GM23338 (cell line): ENCODE measurements at regions not wholly inside any gene's neighbourhood (a gene's known extent, or its start where the extent isn't known, plus 50 kb on each side); places are given as distances from the start of the nearest gene placed in this dataset.

Source experiments
- ATAC-seq: fragments of 200-7000 bp; cut with Tn5 transposase; 3 replicates; pipeline ENCODE4 v1.9.1; 2020
- DNase-seq: peaks from one replicate; pipeline ENCODE4 v3.0.0-alpha.2; 2015; ENCODE audit warnings: low spot score
- H2AFZ ChIP-seq: fragments of 200-600 bp; sonication (generic); 2 replicates; pipeline ENCODE4 v1.8.0; 2016; ENCODE audit warnings: antibody characterized with exemption, mild to moderate bottlenecking, moderate library complexity
- H3F3A ChIP-seq: fragments of 200-600 bp; sonication (generic); replicated peaks from 2 replicates; pipeline ENCODE4 v1.8.0; 2017; ENCODE audit warnings: antibody characterized with exemption, mixed run types, low read depth
- H3K27ac ChIP-seq: fragments of 200-600 bp; sonication (generic); 2 replicates; pipeline ENCODE4 v1.6.1; 2016; ENCODE audit warnings: low read depth
- H3K27me3 ChIP-seq: fragments of 200-600 bp; sonication (generic); 2 replicates; pipeline ENCODE4 v1.8.0; 2016; ENCODE audit warnings: mild to moderate bottlenecking, mixed run types, moderate library complexity; ENCODE audit not compliant: insufficient read depth
- H3K36me3 ChIP-seq: fragments of 200-600 bp; sonication (generic); 2 replicates; pipeline ENCODE4 v1.8.0; 2016; ENCODE audit warnings: mild to moderate bottlenecking; ENCODE audit not compliant: insufficient read depth
- H3K4me1 ChIP-seq: fragments of 200-600 bp; sonication (generic); 2 replicates; pipeline ENCODE4 v1.8.0; 2016; ENCODE audit warnings: mild to moderate bottlenecking, moderate library complexity; ENCODE audit not compliant: insufficient read depth
- H3K4me2 ChIP-seq: fragments of 200-600 bp; sonication (generic); 2 replicates; pipeline ENCODE4 v1.7.1; 2017; ENCODE audit warnings: mixed run types
- H3K4me3 ChIP-seq: fragments of 200-600 bp; sonication (generic); 2 replicates; pipeline ENCODE4 v1.6.1; 2016; ENCODE audit warnings: mixed run types
- H3K79me2 ChIP-seq: fragments of 200-600 bp; sonication (generic); replicated peaks from 2 replicates; pipeline ENCODE4 v1.8.0; 2017; ENCODE audit warnings: mild to moderate bottlenecking; ENCODE audit not compliant: insufficient read depth
- H3K9me2 ChIP-seq: fragments of 200-600 bp; sonication (generic); 2 replicates; pipeline ENCODE4 v1.8.0; 2017; ENCODE audit not compliant: insufficient read depth
- H4K20me1 ChIP-seq: fragments of 200-600 bp; sonication (generic); replicated peaks from 2 replicates; pipeline ENCODE4 v1.8.0; 2017; ENCODE audit warnings: mild to moderate bottlenecking; ENCODE audit not compliant: insufficient read depth
- H3K27ac Mint-ChIP-seq: 2 replicates; pipeline ENCODE4 v1.8.0; 2020; ENCODE audit warnings: inconsistent platforms, mild to moderate bottlenecking, moderate library complexity, mixed read lengths
- H3K27me3 Mint-ChIP-seq: 3 replicates; pipeline ENCODE4 v1.8.0; 2022; ENCODE audit warnings: low read depth, mild to moderate bottlenecking, moderate library complexity, mixed read lengths, inconsistent platforms; ENCODE audit not compliant: insufficient read depth, poor library complexity
- H3K36me3 Mint-ChIP-seq: 3 replicates; pipeline ENCODE4 v1.8.0; 2021; ENCODE audit warnings: low read depth, mild to moderate bottlenecking, inconsistent platforms, moderate library complexity, mixed read lengths
- H3K4me1 Mint-ChIP-seq: 3 replicates; pipeline ENCODE4 v1.8.0; 2020; ENCODE audit warnings: mild to moderate bottlenecking, inconsistent platforms, mixed read lengths
- H3K4me3 Mint-ChIP-seq: 3 replicates; pipeline ENCODE4 v1.8.0; 2021; ENCODE audit warnings: moderate library complexity, mild to moderate bottlenecking, inconsistent platforms, mixed read lengths
- H3K9me3 Mint-ChIP-seq: 3 replicates; pipeline ENCODE4 v1.8.0; 2020; ENCODE audit warnings: moderate library complexity, mild to moderate bottlenecking, inconsistent platforms, mixed read lengths
- CREB1 ChIP-seq: fragments of 250-450 bp; sonication (Bioruptor Pico); IDR thresholded peaks from 2 replicates; pipeline ENCODE4 v1.5.0; 2020; ENCODE audit warnings: low read depth, mild to moderate bottlenecking, moderate library complexity
- CTCF ChIP-seq, 2 experiments: fragments of 200-600 bp in 1 of 2; sonication (generic) in 1 of 2; conservative IDR thresholded peaks; 2 replicates each; pipeline versions ENCODE4 v1.5.1 to v1.6.1; 2016 to 2017; ENCODE audit warnings: antibody characterized with exemption in 2 of 2, low read depth in 2 of 2, mild to moderate bottlenecking in 2 of 2, moderate library complexity in 1 of 2
- EZH2 ChIP-seq: fragments of 200-600 bp; sonication (generic); IDR thresholded peaks from one replicate; pipeline ENCODE4 v1.8.0; 2017; ENCODE audit warnings: antibody characterized with exemption, mild to moderate bottlenecking, low read depth; ENCODE audit not compliant: unreplicated experiment
- EZH2phosphoT487 ChIP-seq: fragments of 200-600 bp; sonication (generic); IDR thresholded peaks from one replicate; pipeline ENCODE4 v1.8.1; 2018; ENCODE audit warnings: antibody characterized with exemption; ENCODE audit not compliant: unreplicated experiment
- JUNB ChIP-seq: IDR thresholded peaks from one replicate; pipeline ENCODE4 v1.6.1; 2016; ENCODE audit warnings: antibody characterized with exemption; ENCODE audit not compliant: unreplicated experiment
- NANOG ChIP-seq: IDR thresholded peaks from 2 replicates; pipeline ENCODE4 v1.6.1; 2016; ENCODE audit warnings: antibody characterized with exemption, borderline replicate concordance
- POLR2AphosphoS5 ChIP-seq: IDR thresholded peaks from 2 replicates; pipeline ENCODE4 v1.6.1; 2016; ENCODE audit warnings: antibody characterized with exemption, low read depth
- REST ChIP-seq: IDR thresholded peaks from one replicate; pipeline ENCODE4 v1.6.1; 2018; ENCODE audit warnings: antibody characterized with exemption; ENCODE audit not compliant: unreplicated experiment
- STAT1 ChIP-seq: IDR thresholded peaks from one replicate; pipeline ENCODE4 v1.6.1; 2016; ENCODE audit warnings: antibody characterized with exemption; ENCODE audit not compliant: unreplicated experiment
- ZNF114 ChIP-seq: fragments of 250-450 bp; sonication (Bioruptor Pico); IDR thresholded peaks from 2 replicates; pipeline ENCODE4 v1.5.0; 2020; ENCODE audit warnings: mild to moderate bottlenecking, moderate library complexity
- ZNF331 ChIP-seq: fragments of 250-450 bp; sonication (Bioruptor Pico); IDR thresholded peaks from 2 replicates; pipeline ENCODE4 v1.5.0; 2020; ENCODE audit warnings: low read depth, mild to moderate bottlenecking, moderate library complexity
- ZNF462 ChIP-seq: fragments of 250-450 bp; sonication (Bioruptor Pico); IDR thresholded peaks from 2 replicates; pipeline ENCODE4 v1.5.0; 2020; ENCODE audit warnings: mild to moderate bottlenecking, moderate library complexity
- TF ChIP-seq, protein P1 (sequence below): IDR thresholded peaks from 2 replicates; pipeline ENCODE4 v1.6.1; 2016; ENCODE audit warnings: antibody characterized with exemption

GRCh38 chr1:193754151-193754550 lies 567.7 kb upstream of the B3GALT2 start:
- Mint-ChIP-seq H3K27ac (no peak overlapping the region), H3K36me3 (no peaks in the 10 kb centered on the region), H3K9me3 (peaks cover 3% of the 10 kb centered on the region; the same call in 1 of the 3 replicates), H3K27me3 (no peaks in the 10 kb centered on the region), H3K4me3 (no peak overlapping the region), H3K4me1 (peaks cover 9% of the 10 kb centered on the region)
- DNase-seq (no peak), ATAC-seq (no peak)
- Histone ChIP-seq H3K27ac (no peak overlapping the region), H3K27me3 (no peaks in the 10 kb centered on the region), H3K4me1 (0 out of 2 replicates have a peak, but pooled peaks cover 4% of the 10 kb centered on the region), H3K4me3 (no peak overlapping the region), H3K36me3 (no peaks in the 10 kb centered on the region), H2AFZ (no peak overlapping the region), H3K4me2 (no peak overlapping the region), H3K79me2 (no peaks in the 10 kb centered on the region), H4K20me1 (no peaks in the 10 kb centered on the region), H3F3A (no peaks in the 10 kb centered on the region), H3K9me2 (no peaks in the 10 kb centered on the region)
- no peak for TF ChIP-seq ZNF462 (CRISPR knock-in tag)
- no peak for TF ChIP-seq ZNF114
- no peak for TF ChIP-seq REST
- TF ChIP-seq STAT1: no peak
- TF ChIP-seq NANOG: no peak
- TF ChIP-seq CREB1 (CRISPR knock-in tag): no peak
- TF ChIP-seq EZH2: no peak
- no peak for TF ChIP-seq POLR2AphosphoS5
- no peak for TF ChIP-seq CTCF (conservative IDR thresholded peaks at IDR 0.05; ENCODE audit: low read depth in 2 of 2)
- no peak for TF ChIP-seq EZH2phosphoT487
- TF ChIP-seq, protein P1, sequence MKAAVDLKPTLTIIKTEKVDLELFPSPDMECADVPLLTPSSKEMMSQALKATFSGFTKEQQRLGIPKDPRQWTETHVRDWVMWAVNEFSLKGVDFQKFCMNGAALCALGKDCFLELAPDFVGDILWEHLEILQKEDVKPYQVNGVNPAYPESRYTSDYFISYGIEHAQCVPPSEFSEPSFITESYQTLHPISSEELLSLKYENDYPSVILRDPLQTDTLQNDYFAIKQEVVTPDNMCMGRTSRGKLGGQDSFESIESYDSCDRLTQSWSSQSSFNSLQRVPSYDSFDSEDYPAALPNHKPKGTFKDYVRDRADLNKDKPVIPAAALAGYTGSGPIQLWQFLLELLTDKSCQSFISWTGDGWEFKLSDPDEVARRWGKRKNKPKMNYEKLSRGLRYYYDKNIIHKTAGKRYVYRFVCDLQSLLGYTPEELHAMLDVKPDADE: no peak
- TF ChIP-seq ZNF331 (CRISPR knock-in tag): no peak
- no peak for TF ChIP-seq JUNB
